Mesenteric fat pad (tissue), 1 donor: ENCODE measurements at regions not wholly inside any gene's neighbourhood (a gene's known extent, or its start where the extent isn't known, plus 50 kb on each side); places are given as distances from the start of the nearest gene placed in this dataset.

ENCODE experiments used
- DNase-seq: peaks from one replicate; pipeline ENCODE4 v3.0.0-alpha.2; 2020; ENCODE audit warnings: low spot score
- donor health status: DM: yes; HTN: yes; CAD: no.

DNA sequence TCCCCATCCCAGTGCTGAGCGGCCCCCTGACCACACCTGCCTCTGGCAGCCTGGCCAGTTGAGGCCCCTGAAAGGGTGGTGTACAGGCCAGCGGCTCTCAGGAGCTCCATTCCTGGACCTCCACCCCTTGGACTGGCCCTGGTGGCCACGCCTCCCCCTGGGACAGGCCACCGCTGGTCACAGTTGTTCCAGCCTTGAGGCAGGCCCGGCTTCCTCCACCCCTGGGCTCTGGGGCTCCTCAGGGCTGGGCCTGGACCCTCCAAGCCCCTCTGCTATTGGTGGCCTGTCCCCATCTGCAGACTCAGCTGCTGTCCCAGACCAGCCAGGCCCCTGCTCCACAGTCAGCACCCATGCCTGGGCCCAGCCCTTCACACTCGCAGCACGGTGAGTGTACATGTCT, 93.2 kb upstream of the NKX1-1 start:
- DNase-seq, result no peak

- DNase-seq, result no peak
These were observed 91.1 kb upstream of the NKX1-1 start for GRCh38 chr4:1497189-1497801.

- no peak for DNase-seq
These were observed 89.9 kb upstream of the NKX1-1 start for GRCh38 chr4:1496116-1496642.

DNA sequence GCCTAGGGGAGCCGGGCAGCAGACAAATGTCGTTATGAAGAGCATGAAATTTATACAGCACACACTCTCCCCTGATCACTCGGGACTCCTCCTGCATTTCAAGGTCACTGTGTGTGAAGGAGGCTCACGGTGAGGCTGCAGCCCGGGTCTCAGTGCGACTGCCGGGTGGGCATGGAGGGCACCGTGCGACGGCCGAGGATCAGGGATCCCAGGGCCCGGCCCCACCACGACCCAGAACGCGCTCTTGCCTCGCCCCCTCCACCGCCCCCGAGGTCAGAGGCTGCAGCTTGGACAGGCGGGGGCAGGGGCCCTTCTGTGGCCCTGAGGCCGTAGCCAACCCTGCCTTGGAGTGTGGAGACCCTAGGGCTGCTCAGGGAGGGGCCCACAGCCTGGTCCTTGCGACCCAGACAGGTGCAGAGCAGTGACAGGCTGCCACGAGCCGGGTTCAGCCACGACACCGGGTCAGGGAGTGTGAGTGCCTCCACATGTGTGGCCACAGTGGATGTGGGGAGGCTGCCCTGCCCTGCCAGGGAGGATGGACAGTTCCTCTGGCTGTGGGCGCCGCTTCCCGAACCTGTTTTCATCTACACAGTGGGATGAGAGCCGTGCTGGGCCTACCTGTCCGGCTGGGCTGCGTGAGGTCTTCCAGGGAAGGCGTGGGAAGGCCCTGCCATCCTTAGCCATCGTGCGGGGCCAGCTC, 89.3 kb upstream of the NKX1-1 start:
- DNase-seq, result no peak

GRCh38 chr4:1494416-1495315, 88.4 kb upstream of the NKX1-1 start:
- DNase-seq, result no peak

- DNase-seq, result no peak
These were observed 87.5 kb upstream of the NKX1-1 start for GRCh38 chr4:1493540-1494287.

DNA sequence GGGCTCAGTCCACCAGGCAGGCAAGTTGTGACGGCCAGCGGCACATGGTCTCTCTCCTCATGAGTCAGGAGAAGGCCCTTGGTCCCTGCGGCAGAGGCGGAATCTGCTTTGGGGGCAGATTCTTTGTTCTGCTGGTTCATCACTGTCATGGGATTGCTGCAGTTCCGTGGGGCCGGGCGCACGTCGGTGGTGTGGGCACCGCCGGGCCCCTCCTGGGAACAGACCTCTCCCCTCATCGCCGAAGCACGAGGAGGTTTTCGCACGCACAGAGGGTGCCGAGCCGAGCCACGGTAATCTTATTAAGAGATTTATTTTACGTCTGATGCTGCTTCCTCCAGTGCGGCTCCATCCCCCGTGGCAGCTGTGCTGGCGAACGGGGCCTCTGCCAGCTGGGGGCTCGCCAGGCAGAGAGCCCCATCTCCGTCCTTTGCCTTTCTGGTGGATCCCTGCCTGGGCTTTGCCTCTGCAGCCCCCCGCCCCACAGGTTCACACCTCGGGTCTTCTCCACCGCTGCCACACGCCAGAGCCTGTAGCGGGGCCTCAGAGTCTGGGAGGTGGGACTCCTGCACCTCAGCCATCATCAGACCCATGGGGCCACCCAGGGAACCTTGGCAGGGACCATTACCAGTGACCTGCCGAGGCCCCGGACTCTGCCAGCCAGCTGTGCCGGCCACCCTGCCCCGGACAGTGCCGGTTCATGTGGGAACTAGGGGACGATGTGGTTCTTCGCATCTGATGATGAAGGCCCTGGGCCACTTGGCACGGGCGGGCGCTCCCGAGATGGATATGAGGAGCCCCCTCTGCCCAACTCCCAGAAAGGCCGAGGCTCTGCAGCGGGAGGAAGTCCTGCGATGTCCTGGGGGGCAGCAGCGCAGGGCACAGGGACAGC, 86.7 kb upstream of the NKX1-1 start:
- no peak for DNase-seq

DNA sequence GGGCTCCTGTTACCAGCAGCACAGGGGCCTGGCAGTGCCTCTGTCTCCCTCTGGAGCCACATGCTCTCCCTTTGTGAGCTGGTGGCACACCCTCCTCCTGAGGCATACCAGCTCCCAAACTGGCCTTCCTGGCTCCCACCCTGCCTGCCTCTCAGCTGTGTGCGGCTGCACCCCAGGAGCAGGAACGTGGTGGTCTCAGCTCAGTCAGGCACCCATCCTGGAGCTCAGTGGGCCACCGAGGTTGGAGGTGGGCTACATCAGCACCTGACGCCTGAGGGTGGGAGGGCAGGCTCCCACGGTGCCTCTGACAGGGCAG, 85.9 kb upstream of the NKX1-1 start:
- no peak for DNase-seq

- no peak for DNase-seq
These were observed 85.3 kb upstream of the NKX1-1 start for GRCh38 chr4:1491328-1492141.

DNA sequence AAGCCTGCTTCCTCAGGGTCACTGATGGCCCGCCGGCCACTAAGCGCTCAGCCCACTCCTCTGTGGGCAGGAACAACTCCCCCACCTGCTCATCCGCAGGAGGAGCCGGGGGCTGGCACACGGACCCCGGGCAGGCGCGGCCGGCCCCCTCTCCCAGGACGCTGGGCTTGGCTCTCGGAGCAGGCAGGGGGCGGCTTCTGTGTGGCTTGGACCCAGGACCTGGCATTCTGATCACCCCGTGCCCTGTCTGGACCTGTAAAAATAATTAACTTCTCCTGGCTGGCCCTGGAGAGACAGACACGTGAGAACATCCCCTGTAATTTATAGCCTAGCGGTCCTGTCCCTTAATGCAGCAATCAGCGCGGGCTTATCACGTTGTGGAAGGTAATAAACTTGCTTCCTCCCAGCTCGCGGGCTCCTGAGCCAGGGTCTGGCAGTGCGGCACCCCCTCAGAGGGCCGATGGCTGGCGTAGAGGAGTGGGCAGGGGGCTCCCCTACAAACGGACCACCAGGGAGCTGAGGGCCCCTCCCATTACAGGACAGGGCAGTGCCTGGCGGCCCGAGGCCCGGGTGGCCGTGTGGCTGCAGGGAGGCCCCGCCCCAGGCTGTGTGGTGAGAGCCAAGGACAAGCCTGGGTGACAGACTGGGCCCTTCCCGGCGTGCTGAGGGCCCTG, 84.5 kb upstream of the NKX1-1 start:
- no peak for DNase-seq

GRCh38 chr4:1490011-1490653, 83.9 kb upstream of the NKX1-1 start:
- DNase-seq, result no peak

GRCh38 chr4:1489639-1489995, 83.4 kb upstream of the NKX1-1 start:
- no peak for DNase-seq

- no peak for DNase-seq
These were observed 82.8 kb upstream of the NKX1-1 start for GRCh38 chr4:1488831-1489638.

GRCh38 chr4:1488357-1488756, 82.1 kb upstream of the NKX1-1 start:
- DNase-seq, result no peak

DNA sequence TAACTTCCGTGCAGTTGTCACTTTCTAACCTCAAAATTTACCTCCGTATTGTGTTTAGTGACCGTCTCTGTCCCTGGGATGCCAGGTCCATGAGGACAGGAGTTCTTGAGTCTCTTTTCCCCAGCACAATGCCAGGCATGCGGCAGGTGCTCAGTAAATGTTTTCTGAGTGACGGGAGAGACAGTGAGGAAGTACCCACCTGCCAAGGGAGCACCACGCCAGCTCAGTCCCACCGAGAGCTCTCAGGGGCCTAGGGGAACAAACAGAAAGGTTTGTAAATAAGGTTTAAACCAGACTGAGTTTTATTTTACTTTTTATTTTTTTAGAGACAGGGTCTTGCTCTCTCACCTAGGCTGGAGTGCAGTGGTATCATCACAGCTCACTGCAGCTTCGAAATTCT, 81.5 kb upstream of the NKX1-1 start:
- DNase-seq, result no peak

GRCh38 chr4:1487106-1487505, 80.9 kb upstream of the NKX1-1 start:
- DNase-seq, result no peak

DNA sequence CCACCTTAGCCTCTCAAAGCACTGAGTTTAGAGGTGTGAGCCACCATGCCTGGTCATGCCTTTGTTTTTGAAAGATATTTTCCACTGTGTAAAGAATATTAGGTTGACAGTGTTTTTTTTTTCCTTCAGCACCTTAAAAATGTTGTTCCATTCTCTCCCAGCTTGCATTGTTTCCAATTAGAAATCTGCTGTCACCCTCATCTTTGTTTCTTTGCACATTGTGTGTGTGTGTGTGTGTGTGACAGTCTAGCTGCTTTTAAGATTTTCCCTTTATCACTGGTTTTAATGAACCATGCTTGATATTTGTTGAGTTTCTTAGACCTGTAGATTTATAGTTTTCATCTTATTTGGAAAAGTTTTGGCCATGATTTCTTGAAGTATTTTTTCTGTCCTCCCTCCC, 79.0 kb upstream of the NKX1-1 start:
- no peak for DNase-seq

- no peak for DNase-seq
These were observed 74.5 kb upstream of the NKX1-1 start for GRCh38 chr4:1480720-1481119.
